ENCODE measurements at regions not wholly inside any gene's neighbourhood (a gene's known extent, or its start where the extent isn't known, plus 50 kb on each side); places are given as distances from the start of the nearest gene placed in this dataset.
"Not testable (repeated sequence)": the region's sequence is repeated elsewhere in the genome, so short reads cannot be mapped to it uniquely, and the experiment has no call there.

DNA sequence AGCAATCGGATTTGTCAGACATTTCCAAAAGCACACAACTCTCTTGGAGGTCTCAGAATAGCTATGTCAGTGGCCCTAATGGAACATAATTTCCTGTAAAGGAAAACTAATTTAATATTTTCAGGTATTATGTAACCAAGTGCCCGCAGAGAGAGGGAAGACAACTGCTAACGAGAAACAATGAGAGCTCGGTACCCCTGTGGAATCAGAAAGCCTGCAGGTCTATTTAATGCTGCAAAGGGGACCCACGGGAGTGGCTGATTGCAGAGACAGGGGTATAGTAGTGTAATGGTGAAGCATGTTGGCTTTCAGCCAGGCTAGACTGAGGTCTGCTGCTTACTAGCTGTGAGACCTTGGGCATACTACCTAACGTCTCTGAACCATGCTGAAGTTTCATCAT is 508.1 kb upstream of the BRINP1 start:
- H4K20me1 ChIP-seq (ENCODE audit: insufficient read depth, low read length): no peaks in the 10 kb centered on the region
- no peak for DNase-seq

DNA sequence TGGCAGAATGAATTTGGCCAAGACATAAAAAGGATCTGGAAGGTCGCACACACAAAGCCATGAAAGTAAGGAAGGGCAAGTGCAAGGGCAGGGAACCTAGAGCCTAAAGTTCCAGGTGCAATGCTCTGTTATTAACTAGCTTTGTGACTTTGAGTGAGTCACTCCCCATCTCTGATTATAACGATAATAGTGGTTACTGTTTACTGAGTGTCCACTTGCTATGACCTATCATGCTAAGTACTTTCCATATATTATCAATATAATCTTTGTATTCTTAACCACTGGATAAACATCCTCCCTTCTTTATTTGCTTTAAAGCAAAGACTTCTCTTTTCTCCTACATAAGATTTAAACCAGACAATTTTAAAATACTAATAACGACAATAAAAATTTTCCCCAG is 504.6 kb upstream of the BRINP1 start:
- no peak overlapping the region for H3K4me3 ChIP-seq (ENCODE audit: low read length)
- H3K27ac ChIP-seq (ENCODE audit: low read length): no peak overlapping the region
- H3K4me2 ChIP-seq (ENCODE audit: low read depth, low read length): no peak overlapping the region
- no peaks in the 10 kb centered on the region for H3K79me2 ChIP-seq (ENCODE audit: low read length)
- no peaks in the 10 kb centered on the region for H3K4me1 ChIP-seq (ENCODE audit: low read length)
- H3K9me2 ChIP-seq (replicated peaks; ENCODE audit: insufficient read depth, low read length): no peaks in the 10 kb centered on the region; the same call in 1 of the 2 replicates
- TF ChIP-seq EZH2 (optimal IDR thresholded peaks at IDR 0.05; ENCODE audit: low read depth, low read length) (no peak), EZH2phosphoT487 (IDR thresholded peaks at IDR 0.05; ENCODE audit: low read length) (no peak)
- TF ChIP-seq, protein P1, sequence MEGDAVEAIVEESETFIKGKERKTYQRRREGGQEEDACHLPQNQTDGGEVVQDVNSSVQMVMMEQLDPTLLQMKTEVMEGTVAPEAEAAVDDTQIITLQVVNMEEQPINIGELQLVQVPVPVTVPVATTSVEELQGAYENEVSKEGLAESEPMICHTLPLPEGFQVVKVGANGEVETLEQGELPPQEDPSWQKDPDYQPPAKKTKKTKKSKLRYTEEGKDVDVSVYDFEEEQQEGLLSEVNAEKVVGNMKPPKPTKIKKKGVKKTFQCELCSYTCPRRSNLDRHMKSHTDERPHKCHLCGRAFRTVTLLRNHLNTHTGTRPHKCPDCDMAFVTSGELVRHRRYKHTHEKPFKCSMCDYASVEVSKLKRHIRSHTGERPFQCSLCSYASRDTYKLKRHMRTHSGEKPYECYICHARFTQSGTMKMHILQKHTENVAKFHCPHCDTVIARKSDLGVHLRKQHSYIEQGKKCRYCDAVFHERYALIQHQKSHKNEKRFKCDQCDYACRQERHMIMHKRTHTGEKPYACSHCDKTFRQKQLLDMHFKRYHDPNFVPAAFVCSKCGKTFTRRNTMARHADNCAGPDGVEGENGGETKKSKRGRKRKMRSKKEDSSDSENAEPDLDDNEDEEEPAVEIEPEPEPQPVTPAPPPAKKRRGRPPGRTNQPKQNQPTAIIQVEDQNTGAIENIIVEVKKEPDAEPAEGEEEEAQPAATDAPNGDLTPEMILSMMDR (IDR thresholded peaks at IDR 0.05; ENCODE audit: low read length): no peak
- no peaks in the 10 kb centered on the region for H3K27me3 ChIP-seq (replicated peaks; ENCODE audit: insufficient read depth, low read length)
- H4K20me1 ChIP-seq (ENCODE audit: insufficient read depth, low read length): no peaks in the 10 kb centered on the region
- H3K9ac ChIP-seq (ENCODE audit: low read length): no peak overlapping the region
- H2AFZ ChIP-seq (ENCODE audit: low read length): no peak overlapping the region
- H3F3A ChIP-seq (ENCODE audit: insufficient read depth, low read length): no peaks in the 10 kb centered on the region
- H3K9me3 ChIP-seq (replicated peaks; ENCODE audit: insufficient read depth, low read length): no peaks in the 10 kb centered on the region
- no peak for DNase-seq
- no peaks in the 10 kb centered on the region for H3K36me3 ChIP-seq (replicated peaks; ENCODE audit: insufficient read depth, low read length)

More for the DNA sequence above, 508.1 kb upstream of the BRINP1 start:
- TF ChIP-seq, protein P1 (IDR thresholded peaks at IDR 0.05; ENCODE audit: low read length): no peak
- TF ChIP-seq EZH2 (optimal IDR thresholded peaks at IDR 0.05; ENCODE audit: low read depth, low read length) (no peak), EZH2phosphoT487 (IDR thresholded peaks at IDR 0.05; ENCODE audit: low read length) (no peak)
- H3F3A ChIP-seq (ENCODE audit: insufficient read depth, low read length): no peaks in the 10 kb centered on the region
- no peak overlapping the region for H2AFZ ChIP-seq (ENCODE audit: low read length)
- no peak overlapping the region for H3K9ac ChIP-seq (ENCODE audit: low read length)
- H3K9me3 ChIP-seq (replicated peaks; ENCODE audit: insufficient read depth, low read length): no peaks in the 10 kb centered on the region
- H3K79me2 ChIP-seq (ENCODE audit: low read length): no peaks in the 10 kb centered on the region
- no peak overlapping the region for H3K4me2 ChIP-seq (ENCODE audit: low read depth, low read length)
- no peaks in the 10 kb centered on the region for H3K36me3 ChIP-seq (replicated peaks; ENCODE audit: insufficient read depth, low read length)
- H3K4me1 ChIP-seq (ENCODE audit: low read length): no peaks in the 10 kb centered on the region
- no peaks in the 10 kb centered on the region for H3K27me3 ChIP-seq (replicated peaks; ENCODE audit: insufficient read depth, low read length)
- no peaks in the 10 kb centered on the region for H3K9me2 ChIP-seq (replicated peaks; ENCODE audit: insufficient read depth, low read length)
- H3K4me3 ChIP-seq (ENCODE audit: low read length): no peak overlapping the region
- H3K27ac ChIP-seq (ENCODE audit: low read length): no peak overlapping the region

DNA sequence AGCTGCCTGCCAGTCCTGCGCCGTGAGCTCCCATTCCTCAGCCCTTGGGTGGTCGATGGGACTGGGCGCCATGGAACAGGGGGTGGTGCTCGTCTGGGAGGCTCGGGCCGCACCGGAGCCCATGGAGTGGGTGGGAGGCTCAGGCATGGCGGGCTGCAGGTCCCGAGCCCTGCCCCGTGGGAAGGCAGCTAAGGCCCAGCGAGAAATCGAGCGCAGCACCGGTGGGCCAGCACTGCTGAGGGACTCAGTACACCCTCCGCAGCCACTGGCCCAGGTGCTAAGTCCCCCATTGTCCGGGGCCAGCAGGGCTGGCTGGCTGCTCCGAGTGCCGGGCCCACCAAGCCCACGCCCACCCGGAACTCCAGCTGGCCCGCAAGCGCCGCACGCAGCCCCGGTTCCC is 501.0 kb upstream of the BRINP1 start:
- H3K4me2 ChIP-seq (ENCODE audit: low read depth, low read length); H3K27ac ChIP-seq (ENCODE audit: low read length); H3K9me3 ChIP-seq (replicated peaks; ENCODE audit: insufficient read depth, low read length); H3K4me3 ChIP-seq (ENCODE audit: low read length); H3K79me2 ChIP-seq (ENCODE audit: low read length); H3F3A ChIP-seq (ENCODE audit: insufficient read depth, low read length); DNase-seq; H3K27me3 ChIP-seq (replicated peaks; ENCODE audit: insufficient read depth, low read length); H3K36me3 ChIP-seq (replicated peaks; ENCODE audit: insufficient read depth, low read length); H3K9ac ChIP-seq (ENCODE audit: low read length); H2AFZ ChIP-seq (ENCODE audit: low read length); H3K4me1 ChIP-seq (ENCODE audit: low read length); H4K20me1 ChIP-seq (ENCODE audit: insufficient read depth, low read length); H3K9me2 ChIP-seq (replicated peaks; ENCODE audit: insufficient read depth, low read length): not testable (repeated sequence)

DNA sequence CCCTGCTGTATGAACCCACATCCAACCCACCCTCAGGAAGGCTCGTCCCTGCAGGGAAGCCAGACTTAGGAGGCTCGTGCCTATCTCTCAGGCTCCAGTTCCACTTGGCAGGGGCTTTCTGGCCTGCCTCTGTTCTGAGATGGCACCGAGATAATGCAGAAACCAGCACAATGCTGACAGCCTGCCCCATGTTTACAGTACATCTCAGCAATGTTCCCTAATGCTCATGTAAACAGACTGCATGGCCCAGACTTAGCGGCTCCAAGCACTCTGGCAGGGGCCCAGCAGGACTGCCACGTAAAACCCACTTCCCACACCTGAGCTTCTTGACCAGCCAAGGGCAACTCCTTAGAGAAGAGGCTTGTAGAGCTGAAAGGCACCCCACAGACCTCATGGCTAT is 499.5 kb upstream of the BRINP1 start:
- Histone ChIP-seq H3K4me3 (ENCODE audit: low read length) (no peak overlapping the region), H3K9me3 (replicated peaks; ENCODE audit: insufficient read depth, low read length) (no peaks in the 10 kb centered on the region), H3K9me2 (replicated peaks; ENCODE audit: insufficient read depth, low read length) (no peaks in the 10 kb centered on the region; the same call in 1 of the 2 replicates), H3K9ac (ENCODE audit: low read length) (no peak overlapping the region), H3K4me2 (ENCODE audit: low read depth, low read length) (no peak overlapping the region), H3K79me2 (ENCODE audit: low read length) (no peaks in the 10 kb centered on the region), H2AFZ (ENCODE audit: low read length) (no peak overlapping the region), H3K36me3 (replicated peaks; ENCODE audit: insufficient read depth, low read length) (no peaks in the 10 kb centered on the region), H3K27ac (ENCODE audit: low read length) (no peak overlapping the region), H3F3A (ENCODE audit: insufficient read depth, low read length) (no peaks in the 10 kb centered on the region), H3K4me1 (ENCODE audit: low read length) (no peaks in the 10 kb centered on the region), H3K27me3 (replicated peaks; ENCODE audit: insufficient read depth, low read length) (no peaks in the 10 kb centered on the region), H4K20me1 (ENCODE audit: insufficient read depth, low read length) (no peaks in the 10 kb centered on the region)
- TF ChIP-seq EZH2 (optimal IDR thresholded peaks at IDR 0.05; ENCODE audit: low read depth, low read length) (no peak), EZH2phosphoT487 (IDR thresholded peaks at IDR 0.05; ENCODE audit: low read length) (no peak)
- TF ChIP-seq, protein P1 (IDR thresholded peaks at IDR 0.05; ENCODE audit: low read length): no peak
- DNase-seq: no peak

Measured in MM.1S (cell line).